A204.1 (cell line): ENCODE measurements at regions not wholly inside any gene's neighbourhood (a gene's known extent, or its start where the extent isn't known, plus 50 kb on each side); places are given as distances from the start of the nearest gene placed in this dataset.
A peak's percentile ranks its signal among the peaks of the same experiment; 100 is the strongest.
"Not testable (repeated sequence)": the region's sequence is repeated elsewhere in the genome, so short reads cannot be mapped to it uniquely, and the experiment has no call there.

Source experiments
- FAIRE-seq: peaks from 2 replicates; lab custom pipeline; 2012; peaks lifted over from hg19 to GRCh38; lab: Jason Lieb, UNC

DNA sequence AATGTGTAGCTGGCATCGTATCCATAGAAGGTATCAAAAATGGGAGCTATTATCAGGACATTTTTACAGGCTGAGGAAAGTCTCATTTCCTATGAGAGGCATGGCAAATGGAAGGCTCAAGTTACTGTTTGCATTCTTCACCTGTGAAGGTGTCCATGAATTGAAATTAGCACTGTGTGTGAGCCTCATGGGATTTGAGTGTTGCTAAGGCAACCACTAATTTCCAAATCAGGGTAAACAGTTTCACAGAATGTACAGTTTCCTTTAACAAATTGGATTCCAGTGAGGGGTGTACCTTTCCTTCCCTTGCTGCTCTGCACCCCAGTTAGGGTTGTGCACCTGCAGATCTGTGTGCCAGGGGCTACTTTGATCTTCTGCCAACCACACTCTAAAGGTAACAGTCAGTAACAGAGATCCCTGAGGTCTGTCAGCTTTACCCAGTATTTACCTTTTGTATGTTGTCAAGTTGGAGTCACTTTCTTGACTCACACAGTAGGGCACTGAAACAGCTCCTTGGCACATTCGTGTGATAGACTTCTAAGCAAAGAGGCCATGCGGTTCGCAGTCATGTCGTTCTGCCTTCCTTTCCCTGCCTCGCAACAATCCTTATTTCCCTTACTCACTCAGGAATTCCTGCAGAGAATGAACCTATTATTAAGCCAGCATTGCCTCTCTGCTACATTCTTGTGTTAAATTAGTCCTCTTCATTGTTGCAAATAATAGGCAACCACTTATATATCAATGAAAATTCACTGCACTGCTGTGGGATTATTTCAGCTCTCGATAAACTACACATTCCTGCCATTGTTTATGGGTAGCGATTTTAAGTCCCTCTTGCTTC is 129.8 kb upstream of the GBE1 start:
- FAIRE-seq = no peak

DNA sequence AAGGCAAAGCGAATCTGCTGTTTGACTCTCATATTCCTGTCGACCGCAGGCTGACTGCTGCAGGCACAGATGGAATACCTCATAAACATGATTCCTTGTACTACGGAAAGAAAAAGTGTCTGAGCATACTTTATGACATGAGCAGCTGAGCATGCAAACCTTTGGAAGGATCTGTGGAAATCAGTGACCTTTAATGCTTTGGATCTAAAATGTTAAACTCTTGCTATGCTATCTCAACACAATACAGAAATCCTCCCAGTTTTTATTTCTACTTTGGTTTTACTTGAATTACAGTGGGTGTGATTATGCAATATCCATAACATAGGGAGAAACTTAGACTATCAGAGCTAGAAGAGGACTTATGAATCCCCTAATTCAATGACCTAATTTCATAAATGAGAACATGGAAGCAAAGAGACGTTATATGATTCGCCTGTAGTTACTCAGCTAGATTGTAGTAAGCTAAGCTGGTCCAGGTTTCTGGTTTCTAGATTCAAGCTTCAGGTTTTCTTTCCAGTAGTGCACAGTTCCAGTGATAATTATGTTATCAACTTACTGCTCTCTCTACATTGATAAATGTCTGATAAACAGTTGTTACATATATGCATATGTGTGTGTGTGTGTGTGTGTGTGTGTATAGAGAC is 127.6 kb upstream of the GBE1 start:
- FAIRE-seq = no peak

GRCh38 chr3:81887448-81887847 is 126.0 kb upstream of the GBE1 start:
- FAIRE-seq = no peak

GRCh38 chr3:81886081-81886480 is 124.6 kb upstream of the GBE1 start:
- no peak for FAIRE-seq

GRCh38 chr3:81884791-81885190 is 123.3 kb upstream of the GBE1 start:
- FAIRE-seq = no peak

- FAIRE-seq = no peak
Measured at GRCh38 chr3:81876826-81877225, 115.4 kb upstream of the GBE1 start.

DNA sequence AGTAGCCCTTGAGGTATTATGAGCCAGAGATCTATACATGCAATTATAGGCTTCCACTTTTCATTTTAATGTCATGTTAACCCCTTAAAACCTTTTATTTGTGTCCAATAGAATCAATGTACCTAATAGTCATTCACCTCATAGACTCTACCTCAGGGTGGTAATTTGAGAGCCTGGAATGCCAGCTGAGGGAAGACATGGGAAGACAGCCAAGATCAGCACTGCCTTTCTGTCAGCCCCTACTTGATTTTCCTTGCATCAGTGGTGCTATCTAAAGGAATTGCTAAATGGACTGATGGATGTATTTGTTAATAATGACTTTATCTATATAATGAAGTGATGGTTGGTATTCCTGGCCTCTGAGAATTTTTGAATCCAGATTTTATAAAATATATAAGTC is 113.3 kb upstream of the GBE1 start:
- FAIRE-seq = no peak

GRCh38 chr3:81872566-81872965 is 111.1 kb upstream of the GBE1 start:
- FAIRE-seq = peak; percentile 3

DNA sequence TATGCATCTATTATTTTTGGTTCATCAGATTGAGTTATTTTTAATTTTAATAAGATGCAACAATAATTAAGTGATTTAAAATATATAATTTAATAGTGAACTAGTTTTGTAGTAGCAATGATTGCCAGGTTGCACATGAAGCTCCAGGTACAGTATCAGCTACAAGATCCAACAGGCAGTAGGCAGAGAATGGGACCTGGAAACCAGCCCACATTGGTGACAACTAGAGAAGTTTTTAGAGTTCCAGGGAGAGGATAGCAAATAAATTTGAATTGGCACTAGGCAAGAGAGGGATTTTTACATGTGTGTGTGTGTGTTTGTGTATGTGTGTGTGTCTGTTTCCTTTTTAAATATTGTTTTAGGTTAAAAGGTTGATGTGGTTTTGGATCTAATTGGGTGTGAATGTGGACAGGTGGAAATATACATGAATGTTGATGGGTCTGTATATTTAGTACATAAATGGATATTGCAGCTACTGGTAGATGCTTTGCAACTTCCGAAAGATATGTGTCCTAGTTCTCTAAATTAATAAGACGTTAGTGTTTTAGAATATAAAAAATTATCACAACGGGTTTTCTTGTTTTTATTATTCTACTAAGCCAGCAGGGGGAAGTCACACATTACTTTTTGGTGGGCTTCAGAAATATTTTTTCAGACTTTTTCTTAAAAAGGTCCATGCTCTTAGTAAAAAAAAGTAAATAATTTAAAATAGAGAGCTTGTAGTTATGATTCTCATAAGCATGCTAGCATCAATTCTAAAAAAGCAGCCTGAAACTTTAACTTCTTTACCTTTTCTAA is 110.1 kb upstream of the GBE1 start:
- peak; percentile 29 for FAIRE-seq

- FAIRE-seq = no peak
Measured at GRCh38 chr3:81869382-81869781, 107.9 kb upstream of the GBE1 start.

DNA sequence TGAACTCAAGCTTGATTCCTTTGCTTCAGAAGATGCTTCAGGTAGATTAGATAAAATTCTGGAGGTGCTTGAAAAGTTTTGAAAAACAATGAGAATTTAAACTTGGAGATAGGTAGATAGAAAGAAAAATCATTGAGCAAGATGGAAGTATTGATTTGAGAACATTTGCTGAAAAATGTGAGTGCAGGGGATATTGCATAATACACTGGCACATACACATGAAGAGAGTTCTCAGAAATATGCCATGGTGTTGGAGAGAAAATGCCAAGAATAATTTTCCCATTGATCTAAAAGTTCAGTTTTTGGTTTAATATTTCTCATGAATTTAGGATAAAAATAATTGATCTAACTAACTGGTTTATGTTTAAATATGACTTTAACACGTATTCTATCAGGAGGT is 107.2 kb upstream of the GBE1 start:
- FAIRE-seq = no peak

- no peak for FAIRE-seq
Measured at GRCh38 chr3:81867875-81868274, 106.4 kb upstream of the GBE1 start.

- FAIRE-seq = not testable (repeated sequence)
Measured at GRCh38 chr3:81865164-81865563, 103.7 kb upstream of the GBE1 start.

DNA sequence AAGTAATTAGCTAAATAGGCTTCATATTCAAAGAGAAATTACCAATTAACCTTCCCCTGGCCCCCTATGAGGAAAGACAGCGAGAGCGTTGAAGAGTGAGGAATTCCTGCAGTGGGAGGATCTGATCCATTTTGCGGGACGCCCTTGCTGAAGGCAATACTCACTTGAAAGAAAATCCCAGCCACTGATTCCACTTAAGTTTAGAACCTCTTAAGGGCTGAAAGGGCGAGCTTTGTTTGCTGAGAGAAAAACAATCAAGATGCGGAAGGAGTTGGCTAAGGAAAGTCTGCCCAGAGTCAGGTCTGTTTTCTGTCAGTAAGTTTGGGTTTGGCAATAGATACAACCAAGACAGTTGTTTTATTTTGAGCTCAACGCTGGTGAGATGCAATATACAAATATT is 102.8 kb upstream of the GBE1 start:
- FAIRE-seq = no peak

- no peak for FAIRE-seq
Measured at GRCh38 chr3:81863756-81864155, 102.3 kb upstream of the GBE1 start.

DNA sequence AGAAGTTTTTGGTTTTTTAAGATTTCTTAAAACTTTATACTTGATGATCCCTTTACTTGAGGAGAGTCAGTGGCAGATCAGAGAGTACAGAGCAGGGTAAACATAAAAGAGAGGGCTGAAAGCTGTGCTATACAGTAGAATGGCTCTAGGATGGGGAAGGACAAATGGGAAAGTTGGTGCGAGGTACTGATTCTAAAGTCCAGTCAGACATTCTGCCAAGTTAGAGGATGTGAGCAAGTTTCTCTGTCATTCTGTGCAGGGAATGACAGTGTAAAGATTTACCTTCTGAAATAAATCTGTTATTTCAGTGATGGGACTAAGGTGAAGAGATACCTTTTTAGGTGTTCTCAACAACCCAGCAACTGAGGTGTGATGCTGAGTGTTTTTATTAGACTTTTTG is 100.1 kb upstream of the GBE1 start:
- no peak for FAIRE-seq

DNA sequence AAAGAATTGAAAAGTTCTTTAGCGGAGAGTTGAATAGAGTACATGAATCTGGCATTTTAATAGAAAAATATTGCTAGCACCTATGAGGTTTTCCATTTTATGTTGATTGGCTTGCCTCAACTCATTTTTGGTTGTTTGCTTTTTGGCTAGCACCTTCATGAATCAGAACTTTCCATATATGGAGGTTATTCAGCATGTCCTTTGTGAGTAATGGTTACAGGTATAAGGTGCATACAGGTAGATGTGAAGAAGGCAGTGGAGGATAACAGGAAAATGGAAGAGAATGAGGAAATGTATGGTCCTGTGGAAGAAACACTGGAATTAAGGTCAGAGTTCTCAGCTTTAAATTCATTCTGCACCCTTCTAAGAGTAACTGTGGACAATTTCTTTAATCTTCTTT is 98.1 kb upstream of the GBE1 start:
- FAIRE-seq = no peak

GRCh38 chr3:81853431-81853830 is 92.0 kb upstream of the GBE1 start:
- FAIRE-seq = no peak

GRCh38 chr3:81851176-81851575 is 89.7 kb upstream of the GBE1 start:
- no peak for FAIRE-seq

DNA sequence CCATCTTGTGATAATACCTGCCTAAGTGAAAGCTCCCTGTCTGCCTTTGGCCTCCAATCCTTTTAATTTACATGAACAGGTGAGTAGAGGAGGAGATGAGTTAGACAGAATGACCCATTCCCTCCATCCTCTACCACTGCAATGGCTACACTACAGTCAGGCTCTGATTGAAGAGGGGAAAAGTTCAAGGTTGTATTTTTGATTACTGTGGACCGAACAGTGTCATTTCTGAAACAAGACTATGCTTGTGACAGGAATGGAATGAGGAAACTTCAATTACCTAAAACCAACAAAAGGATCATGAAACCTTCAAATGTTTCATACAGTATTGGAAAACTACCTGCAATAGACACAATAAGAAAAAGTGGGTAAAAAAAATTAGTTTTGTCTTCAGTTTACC is 85.5 kb upstream of the GBE1 start:
- FAIRE-seq = no peak

DNA sequence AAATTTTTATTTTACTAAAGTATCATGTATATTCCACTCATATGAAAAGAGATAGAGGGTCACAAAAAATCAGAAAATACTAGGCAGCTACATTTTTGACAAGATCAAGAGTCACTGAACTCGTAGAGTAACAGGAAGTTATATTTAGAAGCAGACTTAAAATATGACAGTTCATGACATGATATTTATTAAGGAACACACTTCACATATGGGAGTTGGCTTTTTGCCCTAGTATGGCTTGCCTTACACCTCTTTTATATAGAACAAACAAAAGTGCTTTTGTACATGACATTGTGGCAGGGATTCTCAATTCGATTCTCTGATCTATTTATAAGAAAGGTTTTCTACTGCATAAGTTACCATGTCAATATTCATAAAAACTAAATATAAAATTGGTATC is 80.1 kb upstream of the GBE1 start:
- no peak for FAIRE-seq

- FAIRE-seq = no peak
Measured at GRCh38 chr3:81839504-81840094, 78.2 kb upstream of the GBE1 start.

DNA sequence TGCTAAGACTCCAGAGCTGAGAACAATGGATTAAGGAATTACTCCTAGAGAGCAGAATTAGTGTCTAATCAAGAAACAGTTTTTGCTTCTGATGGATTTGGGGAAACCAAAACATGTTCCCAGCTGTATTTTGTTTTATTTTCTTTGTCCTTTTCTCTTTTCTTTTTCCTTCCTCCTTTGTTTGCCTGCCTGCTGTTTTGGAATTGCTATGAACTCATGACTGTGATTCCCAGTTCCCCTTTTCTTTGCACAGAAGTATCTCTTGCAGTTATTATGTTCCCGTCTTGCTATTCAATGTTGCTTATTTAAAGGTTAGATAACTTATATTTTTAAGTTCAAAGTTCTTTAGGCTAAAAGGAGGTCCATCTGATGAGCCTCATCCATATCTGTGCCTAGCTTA is 77.0 kb upstream of the GBE1 start:
- FAIRE-seq = no peak
